IMR-90 (cell line): ENCODE measurements at regions not wholly inside any gene's neighbourhood (a gene's known extent, or its start where the extent isn't known, plus 50 kb on each side); places are given as distances from the start of the nearest gene placed in this dataset.
"Not testable (repeated sequence)": the region's sequence is repeated elsewhere in the genome, so short reads cannot be mapped to it uniquely, and the experiment has no call there.

Experiments
- ATAC-seq: fragments of 200-7000 bp; cut with Tn5 transposase; 2 replicates; pipeline ENCODE4 v1.9.1; 2020; ENCODE audit warnings: low read depth, mild to moderate bottlenecking, moderate library complexity
- BruUV-seq: library from RNA; stranded (reverse); fragments of 400-500 nt; replicated peaks from 2 replicates; lab custom pipeline; 2021; lab: Mats Ljungman, UMichigan
- CTCF ChIA-PET: fragments of 300-600 bp; formaldehyde crosslinking; extraction: SDS; loops from one replicate; lab custom pipeline; 2021; ENCODE audit warnings: antibody characterized with exemption; lab: Yijun Ruan, JAX
- POLR2A ChIA-PET: fragments of 300-600 bp; sonication (Branson Sonifier 250); formaldehyde crosslinking; loops from one replicate; lab custom pipeline; 2022; ENCODE audit warnings: antibody characterized with exemption; ENCODE audit not compliant: unreplicated experiment; lab: Charles Lee
- DNase-seq: peaks from one replicate; pipeline ENCODE4 v3.0.0; 2013
- H2AFZ ChIP-seq: replicated peaks from 2 replicates; pipeline ENCODE3; 2013; ENCODE audit warnings: low read length, mild to moderate bottlenecking; ENCODE audit not compliant: poor library complexity
- H2AK5ac ChIP-seq: 2 replicates; pipeline ENCODE4 v1.6.1; 2013; ENCODE audit warnings: low read depth, low read length, inconsistent platforms
- H2AK9ac ChIP-seq: replicated peaks from 2 replicates; pipeline ENCODE3; 2013; ENCODE audit warnings: mild to moderate bottlenecking, low read depth, low read length, moderate library complexity; ENCODE audit not compliant: poor library complexity
- H2BK120ac ChIP-seq: 2 replicates; pipeline ENCODE4 v1.6.1; 2013; ENCODE audit warnings: low read depth, low read length, inconsistent platforms
- H2BK15ac ChIP-seq: 3 replicates; pipeline ENCODE4 v1.6.1; 2013; ENCODE audit warnings: low read depth, low read length, inconsistent platforms
- H2BK20ac ChIP-seq: 2 replicates; pipeline ENCODE4 v1.6.1; 2013; ENCODE audit warnings: low read depth, mild to moderate bottlenecking, inconsistent platforms, low read length, moderate library complexity
- H2BK5ac ChIP-seq: 2 replicates; pipeline ENCODE4 v1.6.1; 2013; ENCODE audit warnings: mild to moderate bottlenecking, low read depth, low read length, inconsistent platforms; ENCODE audit not compliant: poor library complexity, severe bottlenecking
- H3K14ac ChIP-seq: replicated peaks from 2 replicates; pipeline ENCODE4 v1.6.1; 2013; ENCODE audit warnings: low read depth, low read length, inconsistent platforms
- H3K18ac ChIP-seq: 2 replicates; pipeline ENCODE4 v1.6.1; 2013; ENCODE audit warnings: low read depth, low read length, control low read depth
- H3K23ac ChIP-seq: 2 replicates; pipeline ENCODE4 v1.6.1; 2013; ENCODE audit warnings: low read depth, low read length, inconsistent platforms
- H3K27ac ChIP-seq: 2 replicates; pipeline ENCODE4 v1.5.1; 2013; ENCODE audit warnings: mild to moderate bottlenecking, control low read depth, low read length; ENCODE audit not compliant: insufficient read depth
- H3K27me3 ChIP-seq: 2 replicates; pipeline ENCODE4 v1.6.1; 2013; ENCODE audit warnings: low read length; ENCODE audit not compliant: control insufficient read depth, insufficient read depth
- H3K36me3 ChIP-seq: 2 replicates; pipeline ENCODE4 v1.6.1; 2013; ENCODE audit warnings: low read length, mixed read lengths; ENCODE audit not compliant: control insufficient read depth, insufficient read depth
- H3K4ac ChIP-seq: 2 replicates; pipeline ENCODE4 v1.6.1; 2013; ENCODE audit warnings: low read depth, low read length, inconsistent platforms
- H3K4me1 ChIP-seq: 2 replicates; pipeline ENCODE4 v1.6.1; 2013; ENCODE audit warnings: low read length, mixed read lengths; ENCODE audit not compliant: control insufficient read depth, insufficient read depth
- H3K4me2 ChIP-seq: 2 replicates; pipeline ENCODE4 v1.6.1; 2013; ENCODE audit warnings: low read depth, mild to moderate bottlenecking, control low read depth, low read length, moderate library complexity
- H3K4me3 ChIP-seq: 2 replicates; pipeline ENCODE4 v1.5.1; 2013; ENCODE audit warnings: low read depth, mild to moderate bottlenecking, control low read depth, low read length, moderate library complexity; ENCODE audit not compliant: insufficient read depth
- H3K56ac ChIP-seq: 2 replicates; pipeline ENCODE4 v1.6.1; 2013; ENCODE audit warnings: low read length, inconsistent platforms; ENCODE audit not compliant: insufficient read depth; ENCODE audit errors: extremely low read depth
- H3K79me1 ChIP-seq, 2 experiments: 2 replicates each; pipeline ENCODE4 v1.6.1; 2013; ENCODE audit warnings: low read length in 2 of 2, inconsistent platforms in 1 of 2, low read depth in 1 of 2
- H3K9ac ChIP-seq: 2 replicates; pipeline ENCODE4 v1.6.1; 2013; ENCODE audit warnings: low read depth, low read length, control low read depth
- H3K9me1 ChIP-seq: 2 replicates; pipeline ENCODE4 v1.6.1; 2013; ENCODE audit warnings: low read length, inconsistent platforms; ENCODE audit not compliant: insufficient read depth
- H3K9me3 ChIP-seq: 2 replicates; pipeline ENCODE4 v1.6.1; 2013; ENCODE audit warnings: low read length; ENCODE audit not compliant: control insufficient read depth, insufficient read depth
- H4K20me1 ChIP-seq: 2 replicates; pipeline ENCODE4 v1.6.1; 2013; ENCODE audit warnings: low read length, inconsistent platforms; ENCODE audit not compliant: insufficient read depth
- H4K5ac ChIP-seq: 2 replicates; pipeline ENCODE4 v1.6.1; 2013; ENCODE audit warnings: mild to moderate bottlenecking, low read depth, low read length, control low read depth
- H4K8ac ChIP-seq, 2 experiments: 2 replicates each; pipeline ENCODE4 v1.6.1; 2013; ENCODE audit warnings: low read depth in 2 of 2, low read length in 2 of 2, control low read depth in 1 of 2, inconsistent platforms in 1 of 2
- H4K91ac ChIP-seq: 2 replicates; pipeline ENCODE4 v1.6.1; 2013; ENCODE audit warnings: low read depth, low read length, inconsistent platforms; ENCODE audit not compliant: insufficient read depth
- WGBS, 2 experiments: methylation state at CpG; one replicate each; pipeline versions ENCODE4 v1.1.5 to v1.1.7; 2013; ENCODE audit warnings: missing lambda C conversion rate in 2 of 2; ENCODE audit not compliant: insufficient read length in 1 of 2; ENCODE audit errors: extremely low coverage in 2 of 2; 5-methylcytosine and 5-hydroxymethylcytosine counted together
- dilution Hi-C: fragments of 300-500 bp; cut with HindIII; formaldehyde crosslinking; loops from one replicate; pipeline ENCODE4 v1.14.3; 2018; ENCODE audit warnings: low sequenced_read_pairs; ENCODE audit not compliant: unreplicated experiment
- in situ Hi-C: fragments of 300-500 bp; cut with MboI; formaldehyde crosslinking; loops from 3 replicates; pipeline ENCODE4 v1.14.3; 2019; ENCODE audit warnings: low sequenced_read_pairs, inconsistent platforms, mixed read lengths
- intact Hi-C: fragments of 100-400 bp; cut with micrococcal nuclease; formaldehyde crosslinking; loops from 2 replicates; pipeline ENCODE4 v1.10.0; 2022

- WGBS, 2 experiments, result no CpG with 5 or more reads among the region's 3 CpGs
Observed at GRCh38 chr21:9628051-9628450, 893.3 kb upstream of the TPTE start.

DNA sequence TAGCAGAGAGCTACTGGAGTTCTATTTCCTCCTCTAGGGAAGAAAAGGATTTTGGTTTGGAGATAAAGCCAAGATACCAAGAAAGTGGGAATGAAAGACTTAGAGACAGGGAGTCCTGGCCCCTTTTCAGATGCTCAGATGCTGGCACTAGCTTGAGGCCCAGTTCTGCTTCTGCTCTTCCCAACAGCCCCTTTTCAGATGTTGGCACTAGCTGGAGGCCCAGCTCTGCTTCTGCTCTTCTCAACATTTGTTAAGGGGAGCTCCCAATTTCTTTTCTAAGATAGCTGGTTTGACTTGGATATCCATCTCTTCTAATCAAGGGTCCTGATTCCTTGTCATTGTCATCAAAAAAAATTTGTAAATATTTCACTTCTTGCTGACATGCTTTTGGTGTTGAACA, 874.0 kb upstream of the TPTE start:
- H2AK5ac ChIP-seq, H3K4me1 ChIP-seq, ATAC-seq, in situ Hi-C loops, DNase-seq, H2BK120ac ChIP-seq, H4K8ac ChIP-seq, H3K18ac ChIP-seq, H2AFZ ChIP-seq, H3K14ac ChIP-seq, H3K79me1 ChIP-seq, H3K23ac ChIP-seq, H2BK20ac ChIP-seq, H4K5ac ChIP-seq, intact Hi-C loops, H3K9me3 ChIP-seq, POLR2A ChIA-PET, H3K9ac ChIP-seq, H3K36me3 ChIP-seq, H2BK5ac ChIP-seq, H3K4me3 ChIP-seq, H3K27ac ChIP-seq, dilution Hi-C loops, H3K27me3 ChIP-seq, H2AK9ac ChIP-seq, H4K20me1 ChIP-seq, H3K56ac ChIP-seq, H2BK15ac ChIP-seq, H3K4me2 ChIP-seq, BruUV-seq, H4K91ac ChIP-seq, H3K4ac ChIP-seq, H3K9me1 ChIP-seq, CTCF ChIA-PET: not testable (repeated sequence)

More at GRCh38 chr21:9628051-9628450, 893.3 kb upstream of the TPTE start:
- H2AK9ac ChIP-seq, H4K91ac ChIP-seq, H3K79me1 ChIP-seq, H3K9me1 ChIP-seq, CTCF ChIA-PET, H3K4me1 ChIP-seq, H4K8ac ChIP-seq, H3K4me3 ChIP-seq, ATAC-seq, H3K18ac ChIP-seq, POLR2A ChIA-PET, H2AK5ac ChIP-seq, H3K27me3 ChIP-seq, BruUV-seq, in situ Hi-C loops, H2BK20ac ChIP-seq, H2BK15ac ChIP-seq, H2BK120ac ChIP-seq, dilution Hi-C loops, H3K23ac ChIP-seq, H3K27ac ChIP-seq, H3K9ac ChIP-seq, H3K9me3 ChIP-seq, H2AFZ ChIP-seq, H2BK5ac ChIP-seq, H3K56ac ChIP-seq, H3K4me2 ChIP-seq, H3K36me3 ChIP-seq, H4K5ac ChIP-seq, H3K14ac ChIP-seq, DNase-seq, H4K20me1 ChIP-seq, intact Hi-C loops, H3K4ac ChIP-seq: not testable (repeated sequence)
